GM23248 (cell line): ENCODE measurements at regions not wholly inside any gene's neighbourhood (a gene's known extent, or its start where the extent isn't known, plus 50 kb on each side); places are given as distances from the start of the nearest gene placed in this dataset.

Source experiments
- EZH2 ChIP-seq: fragments of 200-600 bp; sonication (generic); IDR thresholded peaks from 2 replicates; pipeline ENCODE4 v1.6.1; 2018; ENCODE audit warnings: antibody characterized with exemption, mild to moderate bottlenecking; ENCODE audit not compliant: insufficient read depth, poor library complexity, severe bottlenecking
- EZH2phosphoT487 ChIP-seq: fragments of 200-600 bp; sonication (generic); IDR thresholded peaks from 2 replicates; pipeline ENCODE4 v1.6.1; 2018; ENCODE audit warnings: antibody characterized with exemption, moderate library complexity, mild to moderate bottlenecking, low read depth; ENCODE audit not compliant: insufficient read depth

- TF ChIP-seq EZH2 = no peak
- TF ChIP-seq EZH2phosphoT487 = no peak
Measured at GRCh38 chr9:31335529-31336234, 1048.8 kb upstream of the ACO1 start.
